ENCODE measurements at regions not wholly inside any gene's neighbourhood (a gene's known extent, or its start where the extent isn't known, plus 50 kb on each side); places are given as distances from the start of the nearest gene placed in this dataset.

DNA sequence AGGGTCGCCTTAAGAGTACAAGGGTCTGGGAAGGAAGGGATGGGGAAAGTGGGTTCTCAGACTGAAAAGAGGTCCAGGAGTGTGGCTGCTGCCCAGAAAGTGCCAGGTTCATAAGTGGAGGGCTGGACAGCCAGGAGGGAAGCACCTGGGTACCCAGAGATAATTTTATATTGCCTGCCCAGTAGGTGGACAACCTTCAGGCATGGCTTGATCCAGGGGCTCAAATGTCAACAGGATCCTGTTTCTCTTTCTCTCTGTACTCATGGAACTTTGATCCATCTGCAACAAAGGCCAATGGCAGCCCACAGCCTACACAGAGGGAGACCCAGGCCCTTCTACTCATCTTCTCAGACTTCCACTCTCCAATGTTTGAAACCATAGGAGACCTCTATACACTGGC, 80.5 kb upstream of the GRK3 start:
- H3K27ac Mint-ChIP-seq, result no peak overlapping the region
- DNase-seq (no peak), ATAC-seq (ENCODE audit: low read depth) (no peak)
- H3K4me1 Mint-ChIP-seq, result no peaks in the 10 kb centered on the region
- Histone ChIP-seq H3K36me3 (replicated peaks in 1 of 2; ENCODE audit: control extremely low read depth in 1 of 2, control insufficient read depth in 1 of 2, extremely low read depth in 1 of 2, insufficient read depth in 2 of 2, low read length in 1 of 2) (peaks cover 0 to 10% of the 10 kb centered on the region in 2 experiments), H3K4me1 (ENCODE audit: control insufficient read depth in 2 of 2, insufficient read depth in 2 of 2, low read length in 2 of 2) (no peaks in the 10 kb centered on the region), H3K79me2 (ENCODE audit: control insufficient read depth, insufficient read depth, low read length) (no peaks in the 10 kb centered on the region), H2AFZ (ENCODE audit: insufficient read depth, low read depth, low read length, poor library complexity, severe bottlenecking) (no peak overlapping the region), H3K27ac (ENCODE audit: low read length in 2 of 2) (no peak overlapping the region), H4K20me1 (ENCODE audit: control insufficient read depth, insufficient read depth, low read length, poor library complexity, severe bottlenecking) (no peaks in the 10 kb centered on the region), H3K9ac (ENCODE audit: low read length) (no peak overlapping the region), H3K4me2 (replicated peaks; ENCODE audit: low read depth, low read length, poor library complexity, severe bottlenecking) (no peak overlapping the region), H3K27me3 (replicated peaks in 1 of 4; ENCODE audit: control extremely low read depth in 1 of 4, control insufficient read depth in 3 of 4, insufficient read depth in 4 of 4, low read length in 3 of 4) (no peaks in the 10 kb centered on the region), H3K9me3 (ENCODE audit: control extremely low read depth in 1 of 3, control insufficient read depth in 2 of 3, insufficient read depth in 1 of 3, low read length in 2 of 3) (peaks cover 0 to 3% (median 0%) of the 10 kb centered on the region in 3 donors), H3K4me3 (ENCODE audit: control extremely low read depth in 1 of 5, extremely low read depth in 1 of 5, insufficient read depth in 1 of 5, low read depth in 2 of 5, low read length in 4 of 5) (no peak overlapping the region)
- H3K9me3 Mint-ChIP-seq (ENCODE audit: insufficient read depth), result no peaks in the 10 kb centered on the region
- intact Hi-C loops (cut with micrococcal nuclease), result no loop called here
- ChIA-PET POLR2A (no interaction called here), CTCF (interaction anchor here (0.5 to 1.1 kb wide), 3 partner anchors 22 to 138 kb away, joined by 3 to 4 read pairs (median 3); no protein-coding TSS in a partner anchor)
- no peak for TF ChIP-seq EZH2 (IDR thresholded peaks at IDR 0.05; ENCODE audit: borderline replicate concordance, insufficient read depth, low read depth, low read length, poor library complexity, severe bottlenecking)
- TF ChIP-seq, protein P1, sequence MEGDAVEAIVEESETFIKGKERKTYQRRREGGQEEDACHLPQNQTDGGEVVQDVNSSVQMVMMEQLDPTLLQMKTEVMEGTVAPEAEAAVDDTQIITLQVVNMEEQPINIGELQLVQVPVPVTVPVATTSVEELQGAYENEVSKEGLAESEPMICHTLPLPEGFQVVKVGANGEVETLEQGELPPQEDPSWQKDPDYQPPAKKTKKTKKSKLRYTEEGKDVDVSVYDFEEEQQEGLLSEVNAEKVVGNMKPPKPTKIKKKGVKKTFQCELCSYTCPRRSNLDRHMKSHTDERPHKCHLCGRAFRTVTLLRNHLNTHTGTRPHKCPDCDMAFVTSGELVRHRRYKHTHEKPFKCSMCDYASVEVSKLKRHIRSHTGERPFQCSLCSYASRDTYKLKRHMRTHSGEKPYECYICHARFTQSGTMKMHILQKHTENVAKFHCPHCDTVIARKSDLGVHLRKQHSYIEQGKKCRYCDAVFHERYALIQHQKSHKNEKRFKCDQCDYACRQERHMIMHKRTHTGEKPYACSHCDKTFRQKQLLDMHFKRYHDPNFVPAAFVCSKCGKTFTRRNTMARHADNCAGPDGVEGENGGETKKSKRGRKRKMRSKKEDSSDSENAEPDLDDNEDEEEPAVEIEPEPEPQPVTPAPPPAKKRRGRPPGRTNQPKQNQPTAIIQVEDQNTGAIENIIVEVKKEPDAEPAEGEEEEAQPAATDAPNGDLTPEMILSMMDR (IDR thresholded peaks at IDR 0.05), result no peak
- no peaks in the 10 kb centered on the region for H3K27me3 Mint-ChIP-seq
- WGBS (ENCODE audit: insufficient coverage), result 100% methylated on average over 1 of the region's 1 CpG
- H3K4me3 Mint-ChIP-seq, result no peak overlapping the region

- CTCF ChIA-PET, result interaction anchor here (0.8 to 1.1 kb wide), 2 partner anchors 22 to 23 kb away, joined by 4 read pairs; no protein-coding TSS in a partner anchor
- ATAC-seq (ENCODE audit: low read depth) (no peak), DNase-seq (no peak)
- peaks cover 5% of the 10 kb centered on the region for H3K9me3 Mint-ChIP-seq (ENCODE audit: insufficient read depth)
- TF ChIP-seq EZH2 (IDR thresholded peaks at IDR 0.05; ENCODE audit: borderline replicate concordance, insufficient read depth, low read depth, low read length, poor library complexity, severe bottlenecking), result no peak
- TF ChIP-seq, protein P1 (IDR thresholded peaks at IDR 0.05), result no peak
- no peak overlapping the region for H3K27ac Mint-ChIP-seq
- Histone ChIP-seq H3K4me3 (ENCODE audit: control extremely low read depth in 1 of 5, extremely low read depth in 1 of 5, insufficient read depth in 1 of 5, low read depth in 2 of 5, low read length in 4 of 5) (no peak overlapping the region), H3K27ac (ENCODE audit: low read length in 2 of 2) (no peak overlapping the region), H3K27me3 (replicated peaks in 1 of 4; ENCODE audit: control extremely low read depth in 1 of 4, control insufficient read depth in 3 of 4, insufficient read depth in 4 of 4, low read length in 3 of 4) (no peaks in the 10 kb centered on the region), H2AFZ (ENCODE audit: insufficient read depth, low read depth, low read length, poor library complexity, severe bottlenecking) (no peak overlapping the region), H3K9me3 (ENCODE audit: control extremely low read depth in 1 of 3, control insufficient read depth in 2 of 3, insufficient read depth in 1 of 3, low read length in 2 of 3) (peaks cover 0 to 3% (median 0%) of the 10 kb centered on the region in 3 donors), H3K36me3 (replicated peaks in 1 of 2; ENCODE audit: control extremely low read depth in 1 of 2, control insufficient read depth in 1 of 2, extremely low read depth in 1 of 2, insufficient read depth in 2 of 2, low read length in 1 of 2) (peaks cover 0 to 10% of the 10 kb centered on the region in 2 experiments), H3K4me1 (ENCODE audit: control insufficient read depth in 2 of 2, insufficient read depth in 2 of 2, low read length in 2 of 2) (no peaks in the 10 kb centered on the region), H3K4me2 (replicated peaks; ENCODE audit: low read depth, low read length, poor library complexity, severe bottlenecking) (no peak overlapping the region), H3K9ac (ENCODE audit: low read length) (no peak overlapping the region), H4K20me1 (ENCODE audit: control insufficient read depth, insufficient read depth, low read length, poor library complexity, severe bottlenecking) (no peaks in the 10 kb centered on the region), H3K79me2 (ENCODE audit: control insufficient read depth, insufficient read depth, low read length) (no peaks in the 10 kb centered on the region)
- POLR2A ChIA-PET, result no interaction called here
- H3K4me3 Mint-ChIP-seq, result no peak overlapping the region
- no peaks in the 10 kb centered on the region for H3K4me1 Mint-ChIP-seq
- WGBS (ENCODE audit: insufficient coverage), result 74% methylated on average over 3 of the region's 3 CpGs
- intact Hi-C loops (cut with micrococcal nuclease), result no loop called here
- no peaks in the 10 kb centered on the region for H3K27me3 Mint-ChIP-seq
Measured at GRCh38 chr22:25484521-25485315, 79.8 kb upstream of the GRK3 start.

Measured in B cell (primary cell).